22Rv1 (cell line): ENCODE measurements at regions not wholly inside any gene's neighbourhood (a gene's known extent, or its start where the extent isn't known, plus 50 kb on each side); places are given as distances from the start of the nearest gene placed in this dataset.
"Not testable (repeated sequence)": the region's sequence is repeated elsewhere in the genome, so short reads cannot be mapped to it uniquely, and the experiment has no call there.

Experiments used
- H3K27ac ChIP-seq: fragments of 450-650 bp; 2 replicates; pipeline ENCODE4 v1.5.1; 2017
- CTCF ChIP-seq: fragments of 450-650 bp; IDR thresholded peaks from 2 replicates; pipeline ENCODE4 v1.5.1; 2017; ENCODE audit warnings: mild to moderate bottlenecking
- ZFX ChIP-seq: fragments of 450-650 bp; IDR thresholded peaks from 2 replicates; pipeline ENCODE4 v1.6.1; 2017; ENCODE audit warnings: antibody characterized with exemption, borderline replicate concordance

DNA sequence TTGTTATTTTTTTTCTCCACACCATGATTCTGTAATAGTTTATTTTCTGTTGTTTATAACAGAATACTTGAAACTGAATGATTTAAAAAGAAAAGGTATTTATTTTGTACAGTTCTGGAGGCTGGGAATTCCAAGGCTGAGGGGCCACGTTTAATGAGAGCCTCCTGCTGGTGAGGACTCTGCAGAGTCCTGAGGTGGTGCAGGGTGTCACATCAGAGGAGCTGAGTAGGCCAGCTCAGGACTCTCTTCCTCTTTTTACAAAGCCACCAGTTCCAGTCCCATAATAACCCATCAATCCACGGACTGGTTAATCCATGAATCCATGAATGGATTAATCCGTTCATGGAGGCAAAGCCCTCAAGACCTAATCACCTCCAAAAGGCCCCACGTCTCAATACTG, 71.6 kb downstream of the TFAP2A start:
- H3K27ac ChIP-seq = no peak overlapping the region
- TF ChIP-seq CTCF (no peak), ZFX (no peak)

- TF ChIP-seq ZFX (no peak), CTCF (no peak)
- H3K27ac ChIP-seq = no peak overlapping the region
Observed at GRCh38 chr6:10341605-10342004, 73.3 kb downstream of the TFAP2A start.

GRCh38 chr6:10338151-10338550, 76.7 kb downstream of the TFAP2A start:
- TF ChIP-seq CTCF (no peak), ZFX (no peak)
- no peak overlapping the region for H3K27ac ChIP-seq

- H3K27ac ChIP-seq = not testable (repeated sequence)
Observed at GRCh38 chr6:10337376-10337775, 77.5 kb downstream of the TFAP2A start.

DNA sequence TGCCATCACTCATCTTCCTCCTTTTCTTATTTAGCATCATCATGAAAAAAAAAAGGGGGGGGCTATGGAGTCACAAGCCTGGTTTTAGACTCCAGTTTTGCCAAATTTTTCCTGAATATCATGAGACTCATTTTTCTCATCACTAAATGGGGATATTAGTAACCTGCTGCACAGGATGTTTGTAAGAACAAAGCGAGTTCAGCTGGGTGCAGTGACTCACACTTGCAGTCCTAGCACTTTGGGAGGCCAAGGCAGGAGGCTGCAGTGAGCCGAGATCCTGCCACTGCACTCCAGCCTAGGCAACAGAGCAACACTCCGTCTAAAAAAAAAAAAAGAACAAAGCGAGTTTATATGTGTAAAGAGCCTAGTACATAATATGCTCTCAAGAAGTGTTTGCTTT, 82.8 kb downstream of the TFAP2A start:
- no peak for TF ChIP-seq CTCF
- no peak for TF ChIP-seq ZFX
- H3K27ac ChIP-seq = no peak overlapping the region

GRCh38 chr6:10331334-10331968, 83.4 kb downstream of the TFAP2A start:
- H3K27ac ChIP-seq = no peak overlapping the region
- TF ChIP-seq ZFX (no peak), CTCF (no peak)

- TF ChIP-seq CTCF = no peak
- no peak for TF ChIP-seq ZFX
Observed at GRCh38 chr6:10330515-10330914, 84.4 kb downstream of the TFAP2A start.

GRCh38 chr6:10323018-10323417, 91.9 kb downstream of the TFAP2A start:
- no peak overlapping the region for H3K27ac ChIP-seq
- no peak for TF ChIP-seq CTCF
- no peak for TF ChIP-seq ZFX

More at GRCh38 chr6:10330515-10330914, 84.4 kb downstream of the TFAP2A start:
- H3K27ac ChIP-seq = no peak overlapping the region
